HG03571 (cell line): ENCODE measurements at regions not wholly inside any gene's neighbourhood (a gene's known extent, or its start where the extent isn't known, plus 50 kb on each side); places are given as distances from the start of the nearest gene placed in this dataset.

Source experiments
- ATAC-seq: cut with Tn5 transposase; IDR thresholded peaks from one replicate; pipeline ENCODE4 v1.9.1; 2021; ENCODE audit not compliant: unreplicated experiment

DNA sequence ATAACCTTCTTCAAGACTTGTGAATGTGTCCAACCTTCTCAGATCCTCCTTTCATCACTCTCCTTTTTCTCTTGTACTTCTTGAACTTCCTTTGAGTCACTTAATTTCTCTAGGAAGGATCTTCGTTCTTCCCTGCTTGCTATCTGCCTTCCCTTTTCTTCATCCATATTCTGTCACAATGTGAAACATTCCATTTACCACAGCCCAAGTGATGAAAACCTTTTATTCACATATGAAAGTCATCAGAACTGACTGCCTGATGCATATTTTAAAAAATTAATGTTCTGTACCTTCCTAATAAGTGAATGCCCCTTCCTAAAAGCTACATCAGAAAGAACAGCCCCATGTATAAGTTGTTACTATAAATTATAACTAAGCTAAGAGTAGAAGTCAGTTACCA lies 520.4 kb upstream of the LUZP2 start:
- ATAC-seq: no peak

DNA sequence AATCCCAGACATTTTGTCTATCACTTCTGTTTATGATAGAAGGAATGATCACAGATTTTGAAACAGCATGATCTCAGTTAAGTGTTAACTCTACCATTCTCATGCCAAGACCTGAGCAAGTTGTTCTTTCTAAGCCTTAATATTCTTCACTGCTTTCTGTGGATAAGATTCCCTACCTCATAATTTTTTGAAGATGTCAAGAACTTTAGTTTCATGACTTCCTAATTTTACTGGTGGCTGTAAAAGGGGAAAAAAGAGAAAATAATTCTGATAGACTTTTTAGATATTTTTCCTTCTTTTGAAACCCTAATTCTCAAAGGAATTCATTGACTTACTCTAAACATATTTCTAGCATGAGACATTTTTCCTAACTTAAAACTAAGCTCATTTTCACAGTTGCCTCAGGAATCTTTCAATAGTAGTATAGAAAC lies 520.0 kb upstream of the LUZP2 start:
- no peak for ATAC-seq

DNA sequence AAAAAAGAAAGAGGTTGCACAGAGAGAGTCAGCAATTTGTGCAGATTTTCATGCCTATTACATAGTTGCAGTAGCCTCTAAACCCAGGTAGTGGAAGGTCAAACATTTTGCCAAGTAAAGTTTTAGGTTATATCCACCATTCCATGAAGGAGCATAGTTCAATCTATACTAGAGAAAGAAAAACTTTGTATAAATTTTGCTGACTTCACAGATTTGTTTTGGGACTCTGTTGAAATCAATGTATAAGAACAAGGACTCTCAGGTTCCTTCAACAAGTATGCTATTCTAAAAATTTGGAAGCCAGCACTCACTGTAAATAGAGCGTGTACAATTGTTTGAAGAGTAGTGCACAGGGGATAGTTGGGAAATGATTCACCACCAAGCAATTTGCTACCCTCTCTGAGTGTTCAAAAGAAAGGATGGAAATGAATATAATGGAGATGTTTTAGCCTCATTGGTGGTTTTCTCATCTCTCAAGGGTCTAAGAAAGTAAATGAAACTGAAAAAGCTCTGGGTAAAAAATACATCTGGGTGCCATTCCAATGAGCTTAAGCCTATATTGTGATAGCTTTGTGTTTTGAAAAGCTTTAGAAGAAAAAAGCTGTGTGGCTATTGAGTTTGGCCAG lies 508.4 kb upstream of the LUZP2 start:
- no peak for ATAC-seq

DNA sequence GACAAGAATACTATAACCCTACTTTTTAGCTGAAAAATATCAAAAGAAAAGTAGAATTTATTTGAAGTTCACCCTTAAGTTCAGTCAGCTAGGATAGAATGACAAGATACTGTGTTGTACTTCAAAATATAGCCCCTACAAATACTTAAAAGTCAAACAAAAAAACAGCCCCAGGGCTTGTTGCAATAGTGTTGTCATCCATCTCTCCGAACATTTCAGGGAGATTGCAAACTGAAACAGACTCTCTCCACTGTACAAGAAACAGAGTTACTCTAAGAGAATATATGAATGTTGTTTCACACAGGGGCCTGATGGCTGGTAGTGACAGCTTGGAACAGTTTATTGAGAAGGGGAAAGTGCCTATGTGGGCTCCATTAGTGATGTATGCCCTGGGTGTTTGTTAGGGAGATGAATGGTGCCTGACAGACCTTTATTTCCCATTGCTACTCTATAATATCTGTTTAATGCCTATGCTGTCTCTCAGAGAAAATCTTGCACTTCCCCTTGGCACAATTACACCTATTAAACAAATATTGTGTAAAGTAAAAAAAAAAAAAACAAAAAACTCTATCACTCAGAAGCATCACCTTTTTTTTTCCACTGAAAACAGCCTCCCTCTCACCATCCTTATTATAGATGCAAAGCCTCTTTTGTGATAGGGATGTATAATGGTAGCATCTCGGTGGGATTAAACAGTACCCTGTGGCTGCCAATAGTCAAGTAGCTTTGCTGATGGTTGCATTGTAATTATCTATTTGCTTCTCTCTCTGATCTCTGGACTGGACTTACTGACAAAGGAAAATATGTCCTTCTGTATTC lies 506.3 kb upstream of the LUZP2 start:
- ATAC-seq: no peak

DNA sequence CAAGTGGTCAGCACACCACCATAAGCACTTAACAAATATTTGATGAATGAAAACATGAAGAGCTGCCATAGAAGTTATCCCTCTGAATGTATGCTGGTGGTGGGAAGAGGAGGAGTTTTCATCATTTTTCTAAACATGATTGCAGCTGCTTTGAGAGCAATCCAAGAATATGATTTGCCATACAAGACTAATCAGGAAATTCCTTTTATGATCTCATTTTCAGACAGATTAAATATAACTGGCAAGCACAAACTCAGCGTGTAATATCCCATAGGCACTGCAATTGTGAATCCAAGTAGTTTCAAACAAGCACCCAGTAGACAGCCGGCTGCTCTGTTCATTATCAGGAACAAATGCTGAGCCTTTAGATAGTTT lies 505.7 kb upstream of the LUZP2 start:
- ATAC-seq: no peak

DNA sequence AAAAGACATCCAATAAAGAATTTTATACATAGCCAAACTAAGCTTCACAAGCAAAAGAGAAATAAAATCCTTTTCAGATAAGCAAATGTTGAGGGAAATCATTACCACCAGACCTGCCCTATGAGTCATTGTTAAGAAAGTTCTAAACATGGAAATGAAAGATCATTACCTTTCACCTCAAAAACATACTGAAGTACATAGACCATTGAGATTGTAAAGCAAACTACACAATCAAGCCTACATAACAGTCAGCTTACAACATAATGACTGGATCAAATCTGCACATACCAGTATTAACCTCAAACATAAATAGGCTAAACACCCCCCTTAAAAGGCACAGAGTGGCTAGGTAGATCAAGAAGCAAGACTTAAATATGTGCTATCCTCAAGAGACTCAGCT lies 501.0 kb upstream of the LUZP2 start:
- no peak for ATAC-seq

DNA sequence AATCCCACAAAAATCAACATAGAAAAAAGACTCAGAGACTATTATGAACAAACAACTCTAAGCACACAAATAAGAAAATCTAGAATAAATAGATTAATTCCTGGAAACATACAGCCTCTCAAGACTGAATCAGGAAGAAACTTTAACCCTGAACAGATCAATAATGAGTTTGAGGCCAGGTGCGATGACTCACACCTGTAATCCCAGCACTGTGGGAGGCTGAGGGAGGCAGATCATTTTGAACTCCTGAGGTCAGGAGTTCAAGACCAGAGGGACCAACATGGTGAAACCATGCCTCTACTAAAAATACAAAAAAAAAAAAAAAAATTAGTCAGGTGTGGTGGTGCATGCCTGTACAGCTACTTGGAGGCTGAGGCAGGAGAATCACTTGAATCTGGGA lies 499.5 kb upstream of the LUZP2 start:
- no peak for ATAC-seq

DNA sequence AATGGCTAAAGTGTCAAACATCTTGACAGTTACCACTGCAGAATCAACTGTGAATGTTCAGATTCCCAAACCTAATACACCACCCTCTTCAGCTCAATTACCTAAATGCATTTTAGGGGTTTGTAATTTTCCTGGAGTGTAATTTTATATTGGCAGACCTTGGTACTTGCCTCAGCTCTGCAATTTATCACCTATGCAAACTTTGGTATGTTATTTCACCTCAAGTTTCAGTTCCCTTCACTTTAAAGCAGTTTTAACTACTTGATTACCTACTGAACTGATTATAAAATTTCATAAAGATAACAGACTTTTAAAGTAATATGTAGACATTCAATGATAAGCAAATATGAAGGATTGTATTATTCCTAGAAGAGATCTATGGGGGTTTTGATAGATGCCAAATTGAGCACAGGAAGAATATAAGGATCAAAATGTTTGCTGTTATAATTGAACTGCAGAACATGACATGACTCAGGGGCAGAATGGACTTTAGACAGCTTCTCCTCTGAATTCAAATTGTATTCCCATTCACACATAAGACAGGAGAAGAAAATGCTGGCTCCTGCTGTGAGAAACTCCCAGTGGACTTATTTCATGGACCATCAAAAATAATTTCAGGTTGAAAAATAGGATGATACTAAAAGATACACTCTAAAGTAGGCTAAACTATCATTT lies 491.5 kb upstream of the LUZP2 start:
- ATAC-seq: no peak

DNA sequence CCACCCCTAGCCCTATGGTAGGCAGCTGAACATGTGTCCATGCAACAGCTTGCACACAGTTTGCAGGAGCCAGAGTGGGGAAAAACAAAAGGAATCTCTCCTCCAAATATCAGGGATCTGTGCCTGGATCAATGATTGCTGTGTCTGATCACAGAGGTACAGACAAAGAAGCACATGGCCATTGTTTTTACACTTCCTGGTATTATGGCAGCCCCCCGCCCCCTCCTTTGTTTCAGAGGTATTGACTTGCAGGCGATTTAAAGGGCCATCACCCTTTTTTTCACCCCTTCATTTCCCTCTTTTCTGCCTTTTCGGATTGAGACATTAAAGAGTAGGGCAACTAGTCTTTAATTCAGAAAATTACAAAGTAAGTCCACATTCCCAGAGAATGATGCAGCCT lies 453.0 kb upstream of the LUZP2 start:
- no peak for ATAC-seq

DNA sequence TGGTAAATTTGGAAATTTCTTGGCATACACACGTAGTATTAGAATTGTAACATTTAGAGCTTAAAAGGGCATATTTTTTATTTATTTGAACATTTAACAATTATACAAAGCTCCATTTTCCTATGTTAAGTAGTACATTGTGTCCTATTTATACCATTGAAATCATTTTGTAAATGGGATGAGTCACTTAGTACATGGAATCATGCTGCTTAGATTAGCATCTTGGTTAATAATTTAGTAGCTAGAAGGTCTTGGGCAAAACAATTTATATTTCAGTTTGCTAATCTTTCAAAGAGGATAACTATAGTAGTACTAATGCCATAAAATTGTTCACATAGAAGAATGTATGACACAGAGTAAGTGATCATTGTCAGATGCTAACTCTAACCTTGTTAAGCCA lies 450.1 kb upstream of the LUZP2 start:
- ATAC-seq: no peak

DNA sequence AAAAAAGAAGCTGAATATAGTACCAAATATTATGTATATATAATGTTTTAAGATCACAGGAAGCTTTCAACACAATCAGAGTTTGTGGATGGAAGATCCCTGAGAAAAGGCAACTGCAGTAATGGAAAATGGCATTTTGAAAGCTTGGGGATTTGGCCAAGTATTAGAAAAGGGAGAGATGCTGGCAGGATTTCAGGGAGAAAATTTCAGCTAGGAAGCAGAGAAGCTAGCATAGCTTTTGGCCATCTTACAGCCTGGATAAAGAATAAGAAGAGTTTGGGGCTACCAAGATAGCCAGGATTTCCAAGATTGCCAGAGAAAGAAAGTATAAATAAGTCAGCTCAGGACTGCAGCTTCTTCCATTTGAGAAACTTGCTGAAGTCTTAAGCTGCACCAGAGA lies 440.8 kb upstream of the LUZP2 start:
- no peak for ATAC-seq

DNA sequence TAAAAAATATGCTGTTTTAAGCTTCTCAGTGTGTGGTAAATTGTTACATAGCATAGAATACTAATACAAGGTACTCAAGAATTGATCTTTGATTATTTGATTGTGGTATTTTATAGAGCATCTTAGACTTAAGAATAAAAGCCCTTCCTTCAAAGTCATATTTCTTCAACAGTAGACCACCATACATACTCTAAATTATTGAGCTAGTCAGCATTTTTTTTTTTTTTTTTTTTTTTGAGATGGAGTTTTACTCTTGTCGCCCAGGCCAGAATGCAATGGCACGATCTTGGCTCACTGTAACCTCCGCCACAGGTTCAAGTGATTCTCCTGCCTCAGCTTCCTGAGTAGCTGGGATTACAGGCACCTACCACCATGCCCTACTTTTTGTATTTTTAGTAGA lies 436.7 kb upstream of the LUZP2 start:
- ATAC-seq: no peak

DNA sequence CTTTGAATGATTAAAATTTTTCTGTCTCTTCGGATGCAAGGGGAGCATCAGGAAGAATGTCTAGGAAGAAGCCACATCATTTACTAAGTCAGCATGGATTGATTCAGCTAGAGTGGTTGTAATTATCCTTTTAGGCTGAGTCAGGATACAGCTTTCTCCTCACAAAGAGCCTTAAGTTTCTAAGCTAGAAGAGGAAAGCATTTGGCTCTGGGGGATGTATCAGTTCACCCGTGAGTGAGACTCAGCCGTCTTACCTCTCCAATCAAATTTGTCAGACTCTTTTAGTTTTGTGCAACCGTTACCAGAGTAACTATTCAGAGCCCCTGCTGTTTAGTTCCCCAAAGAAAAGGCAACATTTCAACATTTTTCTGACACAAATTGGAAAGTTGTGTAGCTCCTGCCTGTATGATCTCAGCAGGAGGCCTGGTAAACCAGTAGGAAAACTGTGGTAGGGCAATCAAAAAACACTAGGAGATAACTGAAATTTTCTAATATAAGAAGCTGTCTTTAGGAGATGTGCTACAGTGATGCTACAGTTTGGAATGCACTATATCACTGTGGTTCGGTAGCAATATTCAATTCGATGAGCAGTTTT lies 432.4 kb upstream of the LUZP2 start:
- no peak for ATAC-seq

DNA sequence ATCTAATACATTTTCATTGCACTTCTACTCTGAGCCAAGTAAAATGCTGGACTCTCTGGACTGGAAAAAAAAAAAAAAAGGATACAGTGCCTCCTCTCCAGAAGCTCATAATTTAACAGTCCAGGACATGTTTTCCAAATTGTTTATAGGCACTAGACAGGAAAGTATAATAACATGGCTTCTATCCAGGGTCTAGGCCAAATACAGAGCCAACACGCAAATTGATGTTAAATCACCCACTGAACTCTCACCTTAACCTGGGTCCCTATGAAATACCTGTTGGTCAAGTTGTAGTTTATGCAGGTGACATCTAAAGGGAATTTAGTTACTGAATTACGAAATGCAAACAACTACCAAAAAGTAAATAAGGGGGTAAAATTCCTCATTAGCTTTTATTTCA lies 428.7 kb upstream of the LUZP2 start:
- no peak for ATAC-seq

DNA sequence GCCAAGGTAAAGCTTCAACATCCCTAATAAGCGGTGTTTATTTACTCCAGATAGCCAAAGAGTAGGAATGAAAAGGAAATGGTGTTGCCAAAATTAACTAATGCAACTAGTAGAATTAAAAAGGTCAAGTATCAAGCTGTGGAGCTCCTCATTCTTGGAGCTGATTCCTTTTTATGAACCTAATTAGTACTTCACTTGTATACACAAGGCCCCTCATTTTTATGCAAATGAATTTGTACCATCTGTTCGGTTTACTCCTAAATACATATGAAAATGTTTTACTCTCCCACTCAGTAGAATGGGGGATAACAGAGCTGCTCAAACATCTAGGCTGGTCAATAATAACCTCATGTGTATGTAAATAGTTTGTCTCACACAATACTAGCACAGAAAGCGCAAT lies 426.4 kb upstream of the LUZP2 start:
- no peak for ATAC-seq

DNA sequence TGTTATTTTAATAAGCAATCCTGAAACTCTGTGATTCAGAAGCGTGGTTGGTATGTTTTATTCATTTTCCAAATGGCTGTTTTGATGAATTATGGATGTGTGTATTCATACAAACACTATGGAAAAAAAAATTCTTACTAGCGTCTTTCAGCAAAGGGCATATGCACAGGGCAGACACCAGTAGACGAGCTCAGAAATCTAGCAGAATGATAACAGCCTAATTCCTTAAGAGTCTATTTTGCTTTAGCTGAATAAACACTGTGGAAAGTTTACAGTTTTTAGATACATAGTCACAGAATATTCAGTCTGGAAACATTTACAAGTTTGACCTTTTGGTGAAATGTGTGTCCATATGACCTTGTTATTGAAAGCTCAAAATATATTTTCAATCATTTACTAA lies 418.8 kb upstream of the LUZP2 start:
- no peak for ATAC-seq

DNA sequence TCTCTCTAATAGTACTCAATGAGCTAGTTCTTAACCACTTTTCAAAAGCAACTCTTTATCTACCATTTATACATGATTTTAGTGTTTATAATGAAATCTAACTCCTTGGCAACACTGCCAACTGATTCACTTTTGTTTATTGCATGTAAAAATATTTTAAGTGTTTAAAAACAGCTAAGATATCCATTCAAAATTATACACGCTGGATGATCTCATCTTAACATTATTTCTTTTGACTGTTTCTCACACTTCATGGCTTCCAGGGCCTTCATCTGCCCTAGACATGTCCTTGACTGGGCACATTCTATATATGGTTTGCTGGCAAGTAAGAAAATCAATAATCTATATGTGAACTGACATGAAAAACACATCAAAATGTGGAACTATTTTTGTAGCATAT lies 414.6 kb upstream of the LUZP2 start:
- ATAC-seq: no peak

DNA sequence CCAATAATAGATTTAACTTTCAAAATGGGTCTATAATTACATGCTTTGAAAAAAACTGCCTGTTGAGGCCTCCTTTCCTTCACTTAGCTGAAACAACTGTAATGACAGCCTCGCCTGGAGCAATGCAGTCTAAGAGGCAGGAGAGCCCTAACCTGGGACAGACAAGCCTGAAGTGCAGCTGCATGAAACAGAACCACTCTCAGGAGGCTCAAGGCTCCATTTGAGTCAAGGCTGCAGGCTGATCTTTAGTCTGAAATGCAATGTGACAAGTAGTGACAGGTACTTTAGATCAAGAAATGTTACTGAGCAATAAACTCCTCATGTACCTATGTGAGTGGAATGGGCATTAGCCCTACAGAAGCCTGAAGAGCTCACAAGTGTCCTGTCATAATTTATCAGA lies 414.0 kb upstream of the LUZP2 start:
- ATAC-seq: no peak

DNA sequence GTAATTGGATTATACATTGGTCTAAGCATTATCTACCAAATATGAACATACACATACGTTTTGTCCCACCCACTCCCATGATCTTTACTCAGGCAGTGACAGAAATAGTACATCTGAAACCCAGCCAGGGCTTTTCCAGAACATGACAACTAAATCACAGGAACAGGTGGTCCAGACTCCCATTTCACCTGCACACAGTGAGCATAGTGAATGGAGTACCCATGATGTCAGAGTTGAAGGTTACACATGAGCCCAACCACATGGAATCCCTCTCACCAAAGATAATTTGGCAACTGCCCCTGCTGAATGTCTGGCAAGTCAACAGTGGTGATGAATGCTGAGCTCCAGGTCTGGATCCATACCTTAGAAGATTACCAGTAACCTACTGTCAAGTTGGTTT lies 411.9 kb upstream of the LUZP2 start:
- ATAC-seq: no peak

DNA sequence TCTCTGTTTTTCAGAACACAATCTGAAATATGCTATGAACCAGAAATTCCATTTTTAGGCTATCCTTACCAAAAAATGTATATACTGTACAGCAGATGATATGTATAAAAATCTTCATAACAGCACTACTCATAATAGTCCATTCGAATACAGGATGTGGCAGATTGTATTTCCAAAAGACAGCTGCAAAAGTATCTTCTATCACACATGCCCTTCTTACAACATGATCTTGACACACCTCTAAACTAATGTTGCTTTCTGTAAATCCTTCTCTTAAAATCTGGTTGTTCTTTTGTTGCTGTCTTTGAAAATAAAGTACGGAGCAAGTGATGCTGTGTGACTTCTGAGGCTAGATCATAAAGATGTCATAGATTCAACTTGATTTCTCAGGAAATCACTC lies 409.9 kb upstream of the LUZP2 start:
- no peak for ATAC-seq

DNA sequence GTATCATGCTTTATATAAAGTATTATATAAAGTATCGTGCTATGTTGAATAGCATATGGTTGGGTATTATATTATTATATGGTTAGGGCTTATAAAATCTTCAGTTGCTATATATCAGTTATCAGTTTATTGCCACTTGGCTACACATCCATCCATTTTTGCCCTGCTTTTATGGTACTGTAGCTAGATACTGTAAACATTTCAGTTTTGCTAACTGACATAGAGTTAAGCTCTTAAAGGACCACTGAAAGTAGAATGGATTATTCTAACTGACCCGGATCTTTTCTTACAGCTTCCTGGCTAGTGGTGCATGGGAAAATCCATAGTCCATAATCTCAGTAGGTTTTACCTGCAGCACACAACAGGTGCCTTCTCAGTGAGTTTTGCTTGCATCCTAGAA lies 405.3 kb upstream of the LUZP2 start:
- no peak for ATAC-seq

DNA sequence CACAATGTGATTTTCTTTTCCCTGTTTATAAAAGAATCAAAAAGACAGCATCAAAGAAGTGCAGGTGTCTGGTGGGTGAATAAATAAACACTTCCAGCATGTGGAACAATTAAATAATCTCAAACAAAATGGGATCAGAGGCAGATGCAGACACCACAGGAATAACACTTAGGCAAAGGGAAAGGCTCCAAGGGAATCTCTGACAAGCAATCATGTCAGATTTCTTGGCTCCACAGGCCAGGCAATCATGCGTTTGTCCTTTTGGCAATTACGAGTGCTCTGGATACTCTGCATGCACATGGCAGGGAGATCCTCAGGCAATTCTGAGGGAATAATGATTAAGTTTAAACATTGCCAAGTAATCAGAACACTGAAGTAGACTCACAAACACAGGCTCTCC lies 403.5 kb upstream of the LUZP2 start:
- ATAC-seq: no peak
